A549 (cell line): ENCODE measurements at regions not wholly inside any gene's neighbourhood (a gene's known extent, or its start where the extent isn't known, plus 50 kb on each side); places are given as distances from the start of the nearest gene placed in this dataset.

Experiments used
- ATAC-seq, 2 experiments: fragments of 200-7000 bp in 1 of 2; fragments of >200 bp in 1 of 2; cut with Nextera tagmentation in 1 of 2; cut with Tn5 transposase in 1 of 2; 3 replicates each; pipeline versions ENCODE4 v1.8.0 to v1.9.1; 2018 to 2020; ENCODE audit warnings: mild to moderate bottlenecking in 1 of 2, moderate library complexity in 1 of 2
- CTCF ChIA-PET: fragments of 300-600 bp; sonication (Branson Sonifier 250); formaldehyde crosslinking; extraction: SDS; loops from one replicate; lab custom pipeline; 2021; ENCODE audit warnings: antibody characterized with exemption, inconsistent platforms; lab: Yijun Ruan, JAX
- POLR2A ChIA-PET: fragments of 350-600 bp; formaldehyde crosslinking; extraction: SDS; loops from one replicate; lab custom pipeline; 2021; ENCODE audit warnings: antibody characterized with exemption, inconsistent platforms; lab: Yijun Ruan, JAX
- DNase-seq, 2 experiments: peaks; one replicate each; pipeline versions ENCODE4 v3.0.0 to v3.0.0-alpha.2; 2011 to 2016; ENCODE audit warnings: low read depth in 1 of 2, low spot score in 1 of 2
- FAIRE-seq: peaks from 2 replicates; lab custom pipeline; 2011; peaks lifted over from hg19 to GRCh38; lab: Jason Lieb, UNC
- H3K27ac ChIP-seq, 2 experiments: fragments of >200 bp; sonication (Bioruptor Twin); formaldehyde crosslinking; 3 replicates each; pipeline ENCODE4 v1.5.1; 2016 to 2017
- H3K4me1 ChIP-seq: fragments of >200 bp; sonication (Bioruptor Twin); formaldehyde crosslinking; 3 replicates; pipeline ENCODE4 v1.6.1; 2016
- H3K4me2 ChIP-seq: fragments of >200 bp; sonication (Bioruptor Twin); formaldehyde crosslinking; 3 replicates; pipeline ENCODE4 v1.6.1; 2016
- H3K4me3 ChIP-seq: fragments of >200 bp; sonication (Bioruptor Twin); formaldehyde crosslinking; 3 replicates; pipeline ENCODE4 v1.5.1; 2016
- H3K9me3 ChIP-seq: fragments of >200 bp; sonication (Bioruptor Twin); formaldehyde crosslinking; 3 replicates; pipeline ENCODE4 v1.6.1; 2016
- BHLHE40 ChIP-seq: IDR thresholded peaks from 2 replicates; pipeline ENCODE4 v1.6.1; 2012; ENCODE audit warnings: low read depth, low read length, inconsistent platforms
- CBX2 ChIP-seq: fragments of 200-600 bp; sonication (generic); IDR thresholded peaks from 2 replicates; pipeline ENCODE4 v1.6.1; 2016; ENCODE audit warnings: low read depth, mild to moderate bottlenecking, borderline replicate concordance
- CBX8 ChIP-seq: fragments of 200-600 bp; sonication (generic); IDR thresholded peaks from 2 replicates; pipeline ENCODE4 v1.6.1; 2016
- CHD2 ChIP-seq: fragments of 150-350 bp; IDR thresholded peaks from 2 replicates; pipeline ENCODE4 v1.6.1; 2014; ENCODE audit warnings: low read length; ENCODE audit not compliant: partially characterized antibody
- CTCF ChIP-seq: fragments of >200 bp; sonication (Bioruptor Twin); formaldehyde crosslinking; IDR thresholded peaks from 3 replicates; pipeline ENCODE4 v1.5.1; 2016
- EHMT2 ChIP-seq: fragments of 200-600 bp; sonication (generic); IDR thresholded peaks from 2 replicates; pipeline ENCODE4 v1.6.1; 2016; ENCODE audit warnings: antibody characterized with exemption, low read depth, mild to moderate bottlenecking, moderate library complexity
- ELK1 ChIP-seq: fragments of 150-350 bp; IDR thresholded peaks from 2 replicates; pipeline ENCODE4 v1.6.1; 2014; ENCODE audit warnings: low read depth, mild to moderate bottlenecking, low read length
- ESRRA ChIP-seq: fragments of 150-350 bp; IDR thresholded peaks from 2 replicates; pipeline ENCODE4 v1.6.1; 2014; ENCODE audit warnings: mild to moderate bottlenecking, low read length, borderline replicate concordance
- FOXS1 ChIP-seq: fragments of 250-450 bp; sonication (Bioruptor Pico); IDR thresholded peaks from 2 replicates; pipeline ENCODE4 v1.5.0; 2020; ENCODE audit warnings: mild to moderate bottlenecking, moderate library complexity
- HEYL ChIP-seq: fragments of 250-450 bp; sonication (Bioruptor Pico); IDR thresholded peaks from 2 replicates; pipeline ENCODE4 v1.8.0; 2021; ENCODE audit warnings: mild to moderate bottlenecking, moderate library complexity
- HOXA7 ChIP-seq: fragments of 250-450 bp; sonication (Bioruptor Pico); IDR thresholded peaks from 2 replicates; pipeline ENCODE4 v1.5.0; 2020; ENCODE audit warnings: mild to moderate bottlenecking, moderate library complexity
- JUNB ChIP-seq: fragments of >200 bp; sonication (Bioruptor Twin); formaldehyde crosslinking; IDR thresholded peaks from 2 replicates; pipeline ENCODE4 v1.6.1; 2016
- KDM1A ChIP-seq: fragments of 200-600 bp; sonication (generic); IDR thresholded peaks from 2 replicates; pipeline ENCODE4 v1.6.1; 2016; ENCODE audit warnings: low read depth, mild to moderate bottlenecking
- KDM5A ChIP-seq: fragments of 200-600 bp; sonication (generic); IDR thresholded peaks from 2 replicates; pipeline ENCODE4 v1.6.1; 2016; ENCODE audit warnings: antibody characterized with exemption, mild to moderate bottlenecking
- NPAS2 ChIP-seq: fragments of 250-450 bp; sonication (Bioruptor Pico); IDR thresholded peaks from 2 replicates; pipeline ENCODE4 v1.8.0; 2022; ENCODE audit warnings: mild to moderate bottlenecking, moderate library complexity, borderline replicate concordance
- PHF8 ChIP-seq: fragments of 200-600 bp; sonication (generic); IDR thresholded peaks from 2 replicates; pipeline ENCODE4 v1.6.1; 2016; ENCODE audit warnings: low read depth, mild to moderate bottlenecking, antibody characterized with exemption, moderate library complexity, borderline replicate concordance
- POLR2A ChIP-seq: IDR thresholded peaks from 2 replicates; pipeline ENCODE4 v1.6.1; 2012; ENCODE audit warnings: mild to moderate bottlenecking, low read length
- RCOR1 ChIP-seq: fragments of 150-350 bp; IDR thresholded peaks from 2 replicates; pipeline ENCODE4 v1.6.1; 2014; ENCODE audit warnings: antibody characterized with exemption, low read length, low read depth
- RFX5 ChIP-seq: fragments of 450-650 bp; IDR thresholded peaks from 2 replicates; pipeline ENCODE4 v1.7.1; 2014; ENCODE audit warnings: antibody characterized with exemption, mild to moderate bottlenecking, moderate library complexity
- SMC3 ChIP-seq: fragments of >200 bp; sonication (Bioruptor Twin); formaldehyde crosslinking; IDR thresholded peaks from 3 replicates; pipeline ENCODE4 v1.6.1; 2018; ENCODE audit warnings: inconsistent platforms
- TFCP2L1 ChIP-seq: fragments of 250-450 bp; sonication (Bioruptor Pico); IDR thresholded peaks from 2 replicates; pipeline ENCODE4 v1.5.0; 2021; ENCODE audit warnings: mild to moderate bottlenecking
- TP53 ChIP-seq: fragments of 250-450 bp; sonication (Bioruptor Pico); IDR thresholded peaks from 2 replicates; pipeline ENCODE4 v1.5.0; 2021; ENCODE audit warnings: mild to moderate bottlenecking, moderate library complexity
- USF2 ChIP-seq: fragments of 450-650 bp; IDR thresholded peaks from 2 replicates; pipeline ENCODE4 v1.6.1; 2014; ENCODE audit warnings: antibody characterized with exemption
- ZC3H11A ChIP-seq: fragments of 450-650 bp; IDR thresholded peaks from 2 replicates; pipeline ENCODE4 v1.6.1; 2014; ENCODE audit warnings: antibody characterized with exemption, mild to moderate bottlenecking
- ZNF302 ChIP-seq: fragments of 250-450 bp; sonication (Bioruptor Pico); IDR thresholded peaks from 2 replicates; pipeline ENCODE4 v1.9.0; 2021; ENCODE audit warnings: inconsistent platforms, mild to moderate bottlenecking, moderate library complexity
- WGBS: methylation state at CpG from one replicate; pipeline ENCODE4 v1.1.6; 2017; ENCODE audit errors: missing lambda C conversion rate; 5-methylcytosine and 5-hydroxymethylcytosine counted together

GRCh38 chr7:114099337-114099736 is 180.5 kb upstream of the PPP1R3A start (continued):
- TF ChIP-seq CTCF: no peak
- TF ChIP-seq CHD2: no peak
- TF ChIP-seq TP53 (CRISPR knock-in tag): no peak
- TF ChIP-seq JUNB: no peak

- Histone ChIP-seq H3K9me3 (no peaks in the 10 kb centered on the region), H3K4me2 (no peak overlapping the region), H3K4me1 (no peaks in the 10 kb centered on the region), H3K4me3 (no peak overlapping the region), H3K27ac (no peak overlapping the region)
- CTCF ChIA-PET: interaction anchor here (1.5 kb wide), 1 partner anchor 10 kb away, joined by 3 read pairs; no protein-coding TSS in a partner anchor
- no peak for DNase-seq
- ATAC-seq: no peak
- TF ChIP-seq HEYL (CRISPR knock-in tag) (no peak), EHMT2 (no peak), KDM1A (no peak), CBX8 (no peak), HOXA7 (CRISPR knock-in tag) (no peak), TP53 (CRISPR knock-in tag) (no peak), TFCP2L1 (CRISPR knock-in tag) (no peak), USF2 (no peak), FOXS1 (CRISPR knock-in tag) (no peak), ZC3H11A (no peak), ESRRA (no peak), BHLHE40 (no peak), ELK1 (no peak), CHD2 (no peak), RFX5 (no peak), RCOR1 (no peak), POLR2A (no peak), CBX2 (no peak), SMC3 (no peak)
- WGBS: 21% methylated on average over 4 of the region's 4 CpGs
- FAIRE-seq: no peak
- POLR2A ChIA-PET: no interaction called here
These were observed 177.1 kb upstream of the PPP1R3A start for GRCh38 chr7:114095885-114096284.

GRCh38 chr7:114088470-114088940 is 169.7 kb upstream of the PPP1R3A start:
- no peak for FAIRE-seq
- POLR2A ChIA-PET: no interaction called here
- TF ChIP-seq PHF8: no peak
- TF ChIP-seq ZNF302 (CRISPR knock-in tag): no peak
- no peak for TF ChIP-seq FOXS1 (CRISPR knock-in tag)
- TF ChIP-seq HEYL (CRISPR knock-in tag): no peak
- no peak for TF ChIP-seq EHMT2
- no peak for TF ChIP-seq KDM5A
- TF ChIP-seq NPAS2 (CRISPR knock-in tag): no peak
- CTCF ChIA-PET: no interaction called here
- ATAC-seq: no peak
- no peak for DNase-seq
- Histone ChIP-seq H3K4me1 (peaks cover 29% of the 10 kb centered on the region), H3K27ac (no peak overlapping the region), H3K9me3 (no peaks in the 10 kb centered on the region), H3K4me2 (no peak overlapping the region), H3K4me3 (no peak overlapping the region)
- WGBS: 4% methylated on average over 2 of the region's 2 CpGs
